Fibroblast of skin of right quadriceps (primary cell): ENCODE measurements at regions not wholly inside any gene's neighbourhood (a gene's known extent, or its start where the extent isn't known, plus 50 kb on each side); places are given as distances from the start of the nearest gene placed in this dataset.
"Not testable (repeated sequence)": the region's sequence is repeated elsewhere in the genome, so short reads cannot be mapped to it uniquely, and the experiment has no call there.

Source experiments
- DNase-seq: peaks from one replicate; pipeline ENCODE4 v3.0.0-alpha.2; 2013

GRCh38 chr14:23763394-23763793 lies 127.2 kb downstream of the DHRS2 start:
- no peak for DNase-seq

DNA sequence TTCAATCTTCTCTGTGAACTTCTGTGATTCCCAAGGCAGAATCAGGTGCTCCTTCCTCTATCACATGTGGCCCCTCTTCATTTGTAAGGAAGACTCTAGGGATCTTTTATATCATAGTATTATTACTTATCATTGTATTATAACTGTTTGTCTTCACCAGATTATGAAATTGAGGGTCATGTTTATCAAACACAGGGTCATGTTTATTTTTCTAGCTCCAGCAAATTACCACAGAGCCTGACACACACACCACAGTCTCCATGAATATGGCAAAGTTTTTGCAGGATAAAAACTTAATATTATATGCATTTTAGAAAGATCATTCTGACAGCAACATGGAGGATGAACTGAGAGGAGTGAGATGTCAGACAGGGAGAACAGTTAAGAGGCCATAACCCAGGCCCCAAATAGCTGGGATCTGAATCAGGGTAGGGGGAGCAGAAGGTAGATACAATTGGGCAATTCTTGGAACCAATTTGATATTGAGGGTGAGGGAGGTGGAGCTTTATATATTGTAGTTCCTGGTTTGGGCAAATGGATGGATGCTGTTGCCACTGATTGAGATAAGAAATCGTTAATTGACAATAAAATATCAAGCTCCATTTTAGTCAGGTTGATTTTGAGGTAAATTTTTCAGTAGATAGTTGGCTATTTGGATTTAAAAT lies 130.7 kb downstream of the DHRS2 start:
- DNase-seq, result no peak

- not testable (repeated sequence) for DNase-seq
Measured at GRCh38 chr14:23769221-23769728, 133.1 kb downstream of the DHRS2 start.

DNA sequence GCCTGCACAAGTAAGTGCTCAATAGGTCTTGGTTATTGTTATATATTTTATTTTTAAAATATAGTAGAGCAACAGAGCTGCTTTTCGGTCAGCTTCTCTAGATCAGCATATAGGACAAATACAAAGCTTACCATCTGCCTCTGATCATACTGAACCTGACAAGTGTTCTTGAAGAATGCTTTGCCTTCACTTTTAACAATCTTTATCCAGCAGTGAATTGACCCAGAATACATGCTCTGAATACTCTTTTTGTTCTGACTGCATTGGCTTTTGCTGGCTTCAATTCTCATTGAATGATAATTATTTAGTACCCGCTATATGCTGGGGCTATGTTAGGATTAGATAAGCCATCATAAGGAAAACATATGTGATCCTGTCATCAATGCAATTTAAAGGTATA lies 137.8 kb downstream of the DHRS2 start:
- DNase-seq, result no peak

- DNase-seq, result no peak
Measured at GRCh38 chr14:23776296-23776695, 140.1 kb downstream of the DHRS2 start.

DNA sequence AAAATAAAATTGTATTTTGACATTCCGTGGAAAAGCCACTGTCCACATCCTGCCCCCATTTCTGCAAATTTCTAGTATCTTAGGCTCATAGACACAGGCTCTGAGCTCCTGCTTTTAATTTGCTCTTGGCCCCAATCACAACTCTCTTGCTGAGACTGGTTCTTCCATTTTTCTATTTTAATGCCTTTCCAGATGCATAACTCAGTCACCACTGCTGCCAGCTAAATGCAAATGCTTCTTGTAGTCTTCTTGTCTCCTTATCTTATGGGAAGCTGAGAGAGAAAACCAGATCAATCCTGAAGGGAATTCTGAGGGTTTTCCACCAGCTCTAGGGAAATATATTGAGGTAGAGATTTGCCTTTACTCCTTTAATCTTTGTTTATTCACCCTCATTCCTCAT lies 149.0 kb downstream of the DHRS2 start:
- DNase-seq, result no peak

DNA sequence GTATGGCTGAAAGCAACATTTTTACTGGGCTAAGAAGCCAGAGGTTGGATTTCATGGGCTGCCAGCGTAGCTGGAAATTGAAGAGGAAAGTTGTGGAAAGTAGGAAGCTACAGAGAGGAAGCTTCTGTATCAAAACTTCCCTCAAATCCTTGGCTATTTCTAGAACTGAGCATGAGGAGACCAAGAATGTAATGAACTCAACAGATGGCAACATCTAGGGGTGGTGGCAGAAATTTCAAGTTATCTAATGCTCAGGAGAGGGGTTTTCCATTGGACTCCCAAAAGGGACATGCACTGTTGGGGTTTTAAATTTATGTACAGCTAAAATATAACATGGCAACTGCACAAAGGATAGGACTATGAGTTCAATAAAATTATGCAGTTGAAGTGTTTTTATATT lies 151.3 kb downstream of the DHRS2 start:
- DNase-seq, result no peak

DNA sequence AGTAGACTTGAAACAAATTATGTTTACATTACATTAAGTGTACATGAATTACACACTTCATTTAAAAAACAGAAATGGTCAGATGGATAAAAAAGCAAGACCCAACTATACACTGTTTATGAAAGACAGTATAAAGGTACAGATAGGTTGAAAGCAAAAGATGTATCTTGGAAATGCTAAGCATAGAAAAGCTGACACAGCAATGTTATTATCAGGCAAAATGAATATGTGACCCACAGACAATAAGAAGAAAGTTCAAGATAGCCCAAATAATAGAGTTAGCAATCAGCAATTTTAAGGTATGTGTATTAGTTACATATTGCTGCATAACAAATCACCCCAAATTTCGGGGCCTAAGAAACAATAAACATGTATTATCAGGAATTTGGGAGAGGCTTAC lies 153.5 kb downstream of the DHRS2 start:
- no peak for DNase-seq

DNA sequence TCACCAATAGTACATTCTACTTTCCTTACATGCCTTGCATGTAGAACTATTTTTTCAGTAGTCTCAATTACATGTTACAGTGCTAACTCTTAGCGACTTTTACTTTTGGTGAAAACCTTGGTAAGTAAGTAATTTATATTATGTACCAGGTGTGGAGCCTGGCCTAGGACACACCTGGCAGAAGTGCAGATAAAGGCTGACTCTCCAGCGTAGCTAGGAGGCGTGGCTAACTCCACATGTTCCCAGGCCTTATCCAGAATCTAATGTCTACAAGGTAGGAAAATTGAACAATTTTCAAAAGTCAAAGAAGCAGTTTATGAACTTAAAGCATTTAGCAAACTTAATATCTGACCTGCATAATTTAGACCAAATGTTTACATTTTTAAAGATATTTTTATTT lies 157.4 kb downstream of the DHRS2 start:
- no peak for DNase-seq

- DNase-seq, result no peak
Measured at GRCh38 chr14:23800811-23801210, 152.8 kb upstream of the DHRS4 start.

DNA sequence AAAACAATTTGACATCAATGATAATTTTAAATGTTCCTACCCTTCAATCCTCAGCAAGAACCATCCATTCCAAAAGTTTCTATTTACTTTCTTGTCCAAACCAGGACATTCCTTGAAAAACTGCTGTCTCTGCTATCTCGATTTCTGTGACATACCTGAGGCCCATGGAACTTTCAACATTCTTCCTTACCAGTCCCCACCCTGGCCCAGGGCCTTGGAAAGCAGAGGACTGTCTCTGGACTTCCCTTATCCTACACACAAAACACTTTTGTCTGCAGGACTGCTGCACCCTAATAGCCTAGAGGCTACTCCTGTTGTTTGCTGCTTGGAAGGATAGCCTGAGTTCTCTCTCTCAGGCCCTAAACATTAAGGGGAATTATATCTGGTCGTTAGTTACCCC lies 151.8 kb upstream of the DHRS4 start:
- no peak for DNase-seq

DNA sequence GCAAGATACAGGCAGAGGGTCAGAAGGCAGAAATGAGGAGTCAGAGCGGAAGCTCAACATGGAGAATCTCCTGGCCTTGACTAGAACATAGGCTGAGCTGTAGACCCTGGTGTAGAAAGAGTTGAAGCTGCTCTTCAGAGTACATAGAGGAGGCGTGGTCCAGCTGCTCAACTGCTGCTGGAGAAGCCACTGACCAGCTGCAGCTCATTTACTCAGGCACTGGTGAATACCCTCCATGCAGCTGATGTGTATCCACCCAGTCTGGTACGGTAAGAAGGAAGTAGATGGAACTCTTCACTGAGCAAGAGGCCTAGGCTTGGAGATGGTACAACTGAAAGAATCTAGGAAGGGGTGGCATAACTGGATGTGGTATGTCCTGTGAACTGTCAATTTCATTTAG lies 148.8 kb upstream of the DHRS4 start:
- no peak for DNase-seq

DNA sequence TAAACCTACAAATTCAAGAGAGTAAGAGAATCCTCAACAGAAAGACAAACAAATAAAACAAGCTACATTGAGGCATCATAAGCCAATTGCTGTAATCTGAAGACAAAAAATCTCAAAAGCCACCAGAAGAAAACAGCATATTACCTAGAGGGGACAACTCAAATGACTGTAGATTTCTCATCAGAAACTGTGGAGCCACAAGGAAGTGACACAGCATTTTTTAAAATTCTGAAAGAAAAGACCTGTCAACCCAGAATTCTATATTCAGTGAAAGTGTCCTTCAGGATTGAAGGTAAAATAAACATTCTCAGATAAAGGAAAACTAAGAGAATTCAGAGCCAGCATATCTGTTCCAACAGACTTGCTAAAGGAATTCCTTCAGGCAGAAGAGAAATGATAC lies 147.8 kb upstream of the DHRS4 start:
- no peak for DNase-seq

GRCh38 chr14:23814527-23815256 lies 138.9 kb upstream of the DHRS4 start:
- no peak for DNase-seq

GRCh38 chr14:23816371-23816770 lies 137.2 kb upstream of the DHRS4 start:
- DNase-seq, result no peak

- no peak for DNase-seq
Measured at GRCh38 chr14:23817164-23817767, 136.3 kb upstream of the DHRS4 start.

- no peak for DNase-seq
Measured at GRCh38 chr14:23827100-23827892, 126.3 kb upstream of the DHRS4 start.

DNA sequence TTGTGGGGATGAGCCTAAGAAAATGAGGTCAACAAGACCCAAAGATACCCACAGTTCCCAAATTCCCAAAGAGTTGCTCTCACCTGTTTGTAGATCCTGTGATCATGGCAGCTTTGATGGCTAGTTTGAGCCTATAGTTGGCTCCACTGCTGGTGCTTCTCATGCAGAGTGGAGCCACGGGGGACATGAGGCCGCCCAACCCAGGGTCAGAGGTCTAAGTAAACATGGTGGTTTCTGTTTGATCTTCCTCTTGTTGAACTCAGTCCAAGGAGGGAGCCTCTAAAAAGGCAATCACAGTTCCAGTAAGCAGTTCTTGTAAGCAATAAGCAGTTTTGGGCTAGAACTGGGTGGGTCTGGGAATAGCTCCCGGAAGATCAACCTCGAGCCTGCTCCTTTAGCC lies 125.6 kb upstream of the DHRS4 start:
- no peak for DNase-seq

GRCh38 chr14:23828616-23829015 lies 125.0 kb upstream of the DHRS4 start:
- no peak for DNase-seq

- peak; percentile 96 for DNase-seq
Measured at GRCh38 chr14:23829736-23830471, 123.7 kb upstream of the DHRS4 start.

DNA sequence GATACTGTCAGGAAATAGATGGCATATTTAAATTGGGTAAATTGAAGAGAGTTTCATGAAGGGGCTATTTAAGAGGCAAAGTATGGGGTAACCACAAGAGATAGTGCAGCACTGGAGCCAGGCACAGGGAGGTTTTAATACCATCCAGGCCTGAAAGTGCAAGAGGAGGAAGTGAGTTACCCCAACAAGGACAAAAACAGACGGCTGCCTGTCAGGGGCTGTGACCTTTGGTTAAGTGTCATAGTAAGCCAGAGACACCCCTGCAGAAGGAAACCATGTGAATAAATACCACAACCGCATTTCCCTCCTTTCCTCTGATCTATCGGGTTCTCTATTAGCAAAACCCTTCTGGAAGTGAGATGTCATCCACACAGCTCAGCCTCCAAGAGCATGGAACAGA lies 122.0 kb upstream of the DHRS4 start:
- DNase-seq, result no peak

GRCh38 chr14:23861666-23862065 lies 91.9 kb upstream of the DHRS4 start:
- no peak for DNase-seq

- no peak for DNase-seq
Measured at GRCh38 chr14:23862513-23862912, 91.1 kb upstream of the DHRS4 start.
